ENCODE measurements at regions not wholly inside any gene's neighbourhood (a gene's known extent, or its start where the extent isn't known, plus 50 kb on each side); places are given as distances from the start of the nearest gene placed in this dataset.

- TF ChIP-seq EZH2 (IDR thresholded peaks at IDR 0.05; ENCODE audit: insufficient read depth, low read length) (no peak), CTCF (IDR thresholded peaks at IDR 0.05; ENCODE audit: insufficient read depth, low read depth, low read length) (no peak)
Observed at GRCh38 chr17:36668824-36669223, 67.4 kb downstream of the MRM1 start.
